SHP77 treated with DMSO at 0.1 percent for 48 hours (cell line): ENCODE measurements at regions not wholly inside any gene's neighbourhood (a gene's known extent, or its start where the extent isn't known, plus 50 kb on each side); places are given as distances from the start of the nearest gene placed in this dataset.

Source experiments
- DNase-seq: peaks from one replicate; lab custom pipeline; 2025; lab: John Stamatoyannopoulos, UW

- DNase-seq = no peak
Measured at GRCh38 chr11:70486731-70487130, 88.4 kb downstream of the CTTN start.

GRCh38 chr11:70487160-70487559 lies 88.8 kb downstream of the CTTN start:
- no peak for DNase-seq

DNA sequence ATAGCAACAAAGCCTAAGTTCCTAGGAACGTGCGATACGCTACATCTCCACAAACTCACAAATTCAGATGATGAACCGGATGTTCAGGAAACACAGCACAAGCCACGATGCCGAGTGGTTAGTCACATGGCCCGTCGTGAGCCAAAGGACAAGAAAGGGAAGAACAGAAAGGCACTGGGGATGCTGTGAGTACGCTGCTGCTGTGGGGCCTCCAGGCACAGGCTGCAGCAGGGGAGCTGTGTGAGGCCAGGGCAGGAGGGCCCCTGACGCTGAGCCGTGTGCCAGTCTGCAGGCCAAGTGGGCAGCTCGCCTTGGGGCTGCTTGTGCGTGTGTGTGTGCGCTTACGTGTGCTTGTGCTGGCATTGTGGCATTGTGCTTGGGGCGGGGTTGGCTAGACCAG lies 89.4 kb downstream of the CTTN start:
- DNase-seq = no peak

- DNase-seq = no peak
Measured at GRCh38 chr11:70488171-70488703, 89.9 kb downstream of the CTTN start.

GRCh38 chr11:70489276-70489675 lies 90.9 kb downstream of the CTTN start:
- no peak for DNase-seq

- DNase-seq = no peak
Measured at GRCh38 chr11:70490208-70490607, 91.9 kb downstream of the CTTN start.

GRCh38 chr11:70490723-70491558 lies 92.6 kb downstream of the CTTN start:
- DNase-seq = no peak

DNA sequence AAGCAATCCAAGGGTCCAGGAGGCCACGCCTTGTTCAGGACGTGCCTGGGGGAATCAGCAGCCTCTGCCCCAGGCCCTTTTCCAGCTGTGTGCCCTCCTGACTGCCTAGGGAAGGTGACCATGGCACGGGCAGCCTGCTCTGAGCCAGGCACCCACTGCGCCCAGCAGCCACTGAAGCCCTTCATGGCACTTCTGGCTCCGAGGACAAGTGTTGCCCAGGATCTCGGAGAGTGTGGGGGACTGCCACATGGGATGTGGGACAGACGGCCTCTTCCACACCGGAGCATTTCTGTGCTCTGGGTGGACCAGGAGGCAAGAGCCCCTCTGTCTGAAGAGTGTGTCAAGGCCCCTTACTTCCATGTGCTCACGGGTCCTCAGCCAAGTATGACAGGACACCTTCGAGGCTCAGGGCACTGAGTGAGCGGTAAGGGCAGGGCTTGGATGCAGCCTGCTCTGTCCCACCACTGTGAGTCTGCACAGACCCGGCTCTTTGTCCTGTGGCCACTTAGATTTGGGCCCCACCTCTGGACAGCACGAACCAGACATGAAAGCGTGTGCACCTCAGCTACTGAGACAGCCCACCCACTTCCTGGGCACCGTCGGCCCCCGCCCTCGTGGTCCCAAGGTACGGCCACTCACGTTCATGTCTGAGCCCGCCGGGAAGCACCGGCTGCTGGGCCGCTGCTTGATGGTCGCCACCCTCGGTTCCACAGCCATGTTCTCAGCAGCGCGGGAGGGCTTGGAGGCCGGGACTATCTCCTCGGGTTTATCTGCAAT lies 93.6 kb downstream of the CTTN start:
- no peak for DNase-seq

GRCh38 chr11:70493089-70493474 lies 94.8 kb downstream of the CTTN start:
- DNase-seq = no peak

- no peak for DNase-seq
Measured at GRCh38 chr11:70493891-70494290, 95.6 kb downstream of the CTTN start.

DNA sequence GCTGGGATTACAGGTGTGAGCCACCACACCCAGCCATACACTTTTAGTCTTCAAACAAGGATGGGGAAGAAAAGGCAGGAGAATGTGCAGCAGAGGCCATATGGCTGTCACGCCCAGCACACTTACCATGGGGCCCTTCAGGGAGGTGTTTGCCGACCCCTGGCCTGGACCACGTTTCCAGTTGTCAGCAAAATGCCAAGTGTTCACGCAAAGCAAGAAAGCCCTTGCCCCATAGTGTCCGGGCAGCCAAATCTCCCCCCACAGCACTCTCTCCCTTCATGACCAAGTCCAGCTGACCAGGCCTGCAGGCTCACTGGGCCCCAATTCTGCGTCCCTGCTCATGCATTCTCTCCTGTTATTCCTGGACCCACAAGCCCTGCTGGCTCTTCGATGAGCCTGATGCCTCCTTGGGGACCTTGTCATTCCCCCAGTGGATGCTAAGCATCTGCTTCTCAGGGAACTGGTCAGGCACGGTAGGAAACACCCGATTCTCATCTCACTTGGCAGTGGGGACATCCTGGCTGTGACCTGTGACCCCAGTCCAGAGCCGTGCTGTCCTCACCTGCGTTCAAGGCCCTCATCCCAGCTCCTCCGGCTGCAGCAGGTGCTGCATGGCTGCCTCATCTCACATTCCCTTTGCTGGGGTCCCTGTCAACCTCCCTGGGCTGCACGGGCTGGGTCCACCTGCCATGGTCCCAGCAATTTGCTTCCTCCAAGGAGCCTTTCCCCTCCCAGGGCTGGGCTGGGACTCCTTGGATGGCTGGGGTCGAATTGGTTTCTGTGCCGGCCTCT lies 96.4 kb downstream of the CTTN start:
- no peak for DNase-seq

DNA sequence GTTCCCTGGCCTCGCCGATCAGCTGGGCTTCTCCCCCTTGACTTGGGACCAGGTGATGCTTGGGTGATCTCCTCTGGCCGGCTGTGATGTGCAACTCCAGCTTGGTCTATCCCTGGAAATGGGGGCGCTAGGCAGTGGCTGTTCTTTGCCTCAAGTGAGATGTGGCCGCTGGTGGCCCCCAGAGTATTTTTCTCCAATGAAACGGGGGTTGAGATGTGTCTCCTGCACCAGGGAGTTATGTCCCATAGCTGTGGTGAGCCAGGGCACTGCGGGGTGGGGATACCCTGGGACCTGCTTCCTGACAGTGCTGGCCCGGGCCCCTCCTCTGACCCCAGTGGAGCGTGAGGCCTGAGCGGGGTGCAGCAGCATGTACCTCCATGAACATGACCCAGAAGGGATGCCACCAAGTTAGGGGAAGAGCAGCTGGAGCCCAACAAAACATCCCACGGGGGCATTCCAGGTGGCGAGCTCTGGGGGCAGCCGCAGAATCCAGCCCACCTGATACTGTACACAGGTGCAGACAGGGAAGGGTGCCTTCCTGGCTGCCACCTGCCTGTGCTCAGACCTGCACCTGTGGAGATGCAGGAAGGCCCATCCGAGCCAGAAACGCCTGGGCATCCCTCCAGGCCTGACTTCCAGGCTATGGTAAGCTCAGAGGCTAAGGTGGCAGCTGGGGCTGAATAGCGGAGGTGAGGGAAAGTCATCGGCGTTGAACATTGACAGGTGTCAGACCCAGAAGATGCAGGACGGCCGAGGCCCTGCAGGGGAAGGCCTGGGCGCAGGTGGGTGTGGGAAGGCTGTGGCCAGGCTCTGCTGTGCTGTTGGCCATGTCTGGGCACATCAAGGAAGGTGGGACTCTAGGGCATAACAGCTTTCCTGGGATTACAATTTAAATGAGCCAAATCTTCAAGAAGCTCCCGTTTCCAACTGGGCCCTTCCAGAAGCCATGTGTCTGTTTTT lies 97.3 kb downstream of the CTTN start:
- DNase-seq = no peak

DNA sequence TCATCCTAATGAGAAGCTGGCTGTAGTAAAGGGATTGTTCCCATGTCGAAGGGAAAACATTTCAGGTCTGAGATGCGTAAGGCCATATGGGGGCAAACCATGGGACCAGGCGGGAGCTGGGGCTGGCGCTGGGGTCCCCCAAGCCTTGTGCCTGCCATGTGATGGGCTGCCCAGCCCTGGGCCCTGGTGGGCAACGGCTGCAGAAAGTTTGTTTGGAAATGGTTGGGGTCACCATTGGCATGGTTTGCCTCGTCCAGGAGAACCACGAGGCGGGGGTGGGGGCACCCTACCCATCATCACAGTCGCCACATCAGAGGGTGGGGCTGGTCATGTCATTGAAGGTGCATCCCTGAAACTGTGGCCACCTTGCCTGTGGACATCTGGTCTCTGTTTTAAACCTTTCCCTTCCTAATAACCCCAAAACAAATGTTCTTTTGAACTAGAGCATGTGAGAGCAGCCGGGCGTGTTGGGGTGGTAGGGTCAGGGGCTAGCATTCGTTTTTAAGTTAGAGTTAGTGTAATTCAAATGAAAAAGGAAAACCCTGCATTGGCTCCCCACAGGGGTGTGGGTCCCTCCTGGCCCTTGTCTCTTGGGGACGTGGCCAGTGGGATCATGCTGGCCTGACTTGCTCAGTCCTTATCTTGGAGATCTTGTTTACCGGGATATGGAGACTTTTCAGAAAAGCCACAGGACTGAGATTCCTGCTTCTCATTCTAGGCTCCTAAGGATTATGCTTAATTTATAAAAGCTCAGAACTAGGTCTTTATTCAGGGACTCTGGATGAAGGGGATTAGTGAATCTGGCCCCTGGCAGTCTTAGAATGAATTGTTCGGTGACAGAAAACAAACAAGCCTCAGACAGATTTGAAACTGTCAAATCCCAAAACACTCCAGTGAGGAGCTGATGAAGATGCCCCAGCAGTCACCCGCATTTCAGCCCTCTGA lies 98.5 kb downstream of the CTTN start:
- no peak for DNase-seq

DNA sequence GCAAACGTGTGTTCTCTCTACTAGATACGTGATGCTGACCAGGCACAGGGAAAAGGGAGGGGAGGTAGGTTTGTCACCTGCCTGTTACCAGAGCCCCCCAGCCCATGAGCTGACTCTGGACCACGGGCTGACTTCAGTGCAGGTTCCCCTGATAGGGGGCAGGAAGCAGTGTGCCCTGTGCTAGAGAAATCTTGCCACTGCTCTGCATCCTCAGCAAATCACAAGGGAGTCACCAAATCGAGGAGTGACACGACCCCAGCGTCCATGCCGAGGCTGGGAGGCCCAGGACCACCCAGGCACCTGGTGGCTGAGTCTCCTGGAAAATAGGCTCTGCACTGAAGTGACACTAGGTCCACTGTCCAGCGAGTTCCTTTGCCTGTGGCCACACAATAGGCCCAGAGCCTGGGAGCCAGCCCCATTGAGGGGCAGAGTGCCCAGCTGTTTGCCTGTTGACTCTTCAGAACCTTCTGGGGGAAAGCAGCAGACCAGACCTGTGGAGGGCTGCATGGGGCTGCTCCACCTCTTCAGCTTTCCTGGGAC lies 99.3 kb downstream of the CTTN start:
- DNase-seq = no peak

GRCh38 chr11:70498171-70498571 lies 99.8 kb downstream of the CTTN start:
- no peak for DNase-seq

DNA sequence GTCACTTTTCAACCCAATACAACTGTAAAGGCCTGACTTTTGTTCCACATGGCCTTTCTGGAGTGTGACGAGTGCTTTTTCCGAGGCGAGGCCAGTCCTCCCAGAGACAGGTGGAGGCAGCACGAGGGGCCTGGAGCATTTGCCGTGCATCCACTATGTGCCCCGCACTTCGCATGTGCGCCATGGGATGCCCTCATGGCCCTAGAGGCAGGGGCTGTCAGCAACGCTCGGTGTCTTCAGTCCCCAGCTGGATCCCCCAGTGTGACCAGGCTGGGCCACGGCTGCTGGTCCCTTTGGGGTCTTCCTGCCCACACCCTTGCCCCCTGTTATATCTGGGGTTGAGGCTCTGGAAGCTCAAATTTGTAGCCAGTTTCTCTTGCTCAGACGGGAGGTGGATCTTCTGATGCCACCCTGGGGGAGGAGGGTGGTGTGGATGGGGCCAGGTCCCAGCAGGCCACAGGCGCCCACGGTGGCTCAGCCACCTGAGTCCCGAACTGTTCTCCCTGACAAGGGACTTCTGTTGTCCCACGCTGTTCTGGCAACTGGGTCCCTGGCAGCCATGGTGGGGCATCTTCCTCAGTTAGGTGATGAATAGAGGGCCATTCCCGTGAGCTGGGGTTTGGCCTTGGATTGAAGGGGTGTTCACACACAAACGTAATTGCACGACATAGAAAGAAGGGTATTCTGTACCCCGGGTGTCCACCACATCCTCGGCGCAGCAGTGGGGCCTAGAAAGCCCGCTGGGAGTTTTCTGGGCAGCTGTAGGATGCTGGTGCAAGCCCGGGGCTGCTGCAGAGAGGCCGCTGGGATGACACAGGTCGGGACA lies 100.9 kb downstream of the CTTN start:
- DNase-seq = no peak

DNA sequence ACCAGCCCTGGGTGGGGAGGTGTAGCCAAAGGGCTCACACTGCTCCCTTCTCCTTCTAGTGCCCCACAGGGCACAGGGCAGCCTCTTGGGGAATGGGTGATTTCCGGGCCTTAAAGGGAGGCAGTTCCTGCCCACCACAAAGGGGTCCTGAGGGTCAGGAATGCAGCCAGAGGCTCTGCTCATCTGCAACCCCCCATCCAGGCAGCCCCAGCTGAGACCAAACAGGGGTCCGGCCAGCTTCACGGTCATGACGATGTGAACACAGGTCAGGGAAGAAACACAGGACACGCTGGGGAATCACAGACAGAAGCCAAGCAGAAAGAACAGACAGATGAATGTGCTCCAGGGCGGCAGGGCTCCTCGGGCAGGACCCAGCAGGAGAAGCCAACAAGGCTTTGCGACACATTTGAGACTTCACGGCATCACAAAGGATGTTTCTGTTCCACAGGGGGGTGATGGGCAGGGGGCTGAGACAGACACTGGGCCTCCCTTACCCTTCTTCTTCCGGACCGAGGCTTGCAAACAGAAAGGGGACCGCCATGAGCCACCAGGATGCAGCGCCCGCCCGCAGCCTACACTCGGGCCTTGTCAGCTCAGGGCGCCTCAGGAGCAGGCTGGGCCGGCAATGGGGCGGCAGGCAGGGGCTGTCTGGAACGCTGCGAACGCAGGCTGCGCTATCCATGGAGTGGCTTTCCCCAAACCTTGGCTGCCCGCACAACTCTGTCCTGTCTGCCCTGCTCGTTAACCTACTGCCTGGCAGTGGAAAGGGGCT lies 101.9 kb downstream of the CTTN start:
- DNase-seq = no peak
